OCI-LY3 (cell line): ENCODE measurements at regions not wholly inside any gene's neighbourhood (a gene's known extent, or its start where the extent isn't known, plus 50 kb on each side); places are given as distances from the start of the nearest gene placed in this dataset.

ENCODE experiments used
- CTCF ChIP-seq: fragments of 200-600, 300-600 bp; sonication (generic); IDR thresholded peaks from 2 replicates; pipeline ENCODE4 v1.5.1; 2014; ENCODE audit warnings: antibody characterized with exemption, low read length, low read depth
- EZH2phosphoT487 ChIP-seq: fragments of 200-600 bp; shearing (Covaris generic); IDR thresholded peaks from 2 replicates; pipeline ENCODE4 v1.6.1; 2018; ENCODE audit warnings: antibody characterized with exemption, mixed run types, low read depth

GRCh38 chr3:150136242-150136641 is 165.5 kb upstream of the PFN2 start:
- TF ChIP-seq CTCF (no peak), EZH2phosphoT487 (no peak)
